Epithelial cell of esophagus (primary cell): ENCODE measurements at regions not wholly inside any gene's neighbourhood (a gene's known extent, or its start where the extent isn't known, plus 50 kb on each side); places are given as distances from the start of the nearest gene placed in this dataset.

Experiments used
- DNase-seq: peaks from one replicate; pipeline ENCODE4 v3.0.0; 2010; ENCODE audit warnings: low read depth
- H3K4me3 ChIP-seq: 2 replicates; pipeline ENCODE4 v1.5.1; 2011; ENCODE audit warnings: mild to moderate bottlenecking, low read length, control low read depth
- CTCF ChIP-seq: IDR thresholded peaks from 2 replicates; pipeline ENCODE4 v1.5.1; 2011; ENCODE audit warnings: low read depth, mild to moderate bottlenecking, low read length, control low read depth, inconsistent platforms; ENCODE audit not compliant: insufficient read depth; ENCODE audit errors: missing control alignments

DNA sequence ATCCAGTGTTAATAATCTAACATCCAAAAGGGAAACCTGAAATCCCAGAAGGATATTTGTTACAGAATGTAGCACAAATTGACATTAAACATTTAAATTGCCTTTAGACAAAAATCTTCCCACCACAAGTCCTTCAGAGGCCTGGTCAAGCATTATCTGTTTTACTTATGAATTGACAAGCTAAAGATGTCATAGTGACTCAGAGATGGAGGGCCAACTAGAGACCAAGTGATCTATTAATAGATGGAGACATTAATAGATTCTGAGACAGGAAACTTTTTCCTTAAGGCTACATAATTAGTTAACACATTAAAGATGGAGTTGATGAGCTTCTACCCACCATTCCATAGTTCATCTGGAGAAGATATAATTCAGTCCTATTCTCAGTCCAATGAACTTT, 526.2 kb downstream of the IRS1 start:
- no peak for DNase-seq
- no peak overlapping the region for H3K4me3 ChIP-seq
- no peak for TF ChIP-seq CTCF

- no peak overlapping the region for H3K4me3 ChIP-seq
- TF ChIP-seq CTCF, result no peak
- no peak for DNase-seq
Observed at GRCh38 chr2:226272435-226272834, 527.2 kb downstream of the IRS1 start.

DNA sequence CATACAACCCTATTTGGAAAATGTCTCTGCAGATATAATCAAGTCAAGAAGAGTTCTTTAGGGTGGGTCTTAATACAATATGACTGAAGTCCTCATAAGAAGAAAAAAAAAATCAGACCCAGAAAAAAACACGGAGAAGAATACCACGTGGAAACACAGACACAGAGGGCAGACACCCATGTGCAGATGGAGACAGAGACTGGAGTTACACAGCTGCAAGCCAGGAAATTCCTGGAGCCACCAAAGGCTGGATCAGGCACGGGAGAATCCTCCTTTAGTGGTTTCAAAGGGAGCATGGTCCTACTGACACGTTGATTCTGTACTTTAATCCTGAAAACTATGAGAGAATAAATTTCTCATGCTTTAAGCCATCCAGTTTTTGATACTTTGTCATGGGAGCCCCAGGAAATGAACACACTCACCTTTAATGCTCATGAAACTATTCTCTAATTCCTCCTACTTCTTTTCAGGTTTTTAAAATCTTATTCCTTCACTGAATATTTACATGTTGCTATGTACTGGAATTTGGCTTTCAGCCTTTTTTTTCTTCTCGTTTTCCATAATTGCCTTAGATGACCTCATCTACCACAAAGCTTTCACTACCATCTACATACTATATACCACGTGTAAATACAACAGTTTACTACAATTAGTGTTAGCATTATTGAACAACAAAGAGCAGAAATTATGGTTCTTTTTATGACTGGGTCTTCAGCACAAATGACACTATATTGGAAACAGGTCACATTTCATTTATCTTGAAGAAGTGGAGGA, 529.1 kb downstream of the IRS1 start:
- no peak for DNase-seq
- H3K4me3 ChIP-seq, result no peak overlapping the region
- TF ChIP-seq CTCF, result no peak

GRCh38 chr2:226267516-226268289, 531.9 kb downstream of the IRS1 start:
- TF ChIP-seq CTCF, result no peak
- H3K4me3 ChIP-seq, result no peak overlapping the region
- DNase-seq, result no peak

GRCh38 chr2:226256709-226257376, 542.8 kb downstream of the IRS1 start:
- no peak overlapping the region for H3K4me3 ChIP-seq
- no peak for DNase-seq
- TF ChIP-seq CTCF, result no peak

DNA sequence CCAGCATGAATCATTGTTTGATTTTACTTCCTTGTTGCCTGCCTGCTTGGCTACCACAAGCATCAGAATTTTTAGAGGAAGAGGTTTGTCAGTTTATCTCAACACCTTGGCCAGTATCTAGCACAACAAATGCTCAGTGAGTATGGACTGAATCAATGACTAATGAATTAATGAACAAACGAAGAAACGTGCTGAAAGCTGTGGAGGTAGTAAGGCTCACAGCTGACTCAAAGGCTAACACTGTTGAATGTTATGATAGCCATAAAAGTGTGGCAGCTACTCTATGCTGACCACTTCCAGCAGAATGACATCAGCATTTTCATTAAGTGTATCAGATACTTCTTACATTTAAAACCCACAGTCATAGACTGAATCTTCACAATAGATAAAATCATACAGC, 543.4 kb downstream of the IRS1 start:
- no peak overlapping the region for H3K4me3 ChIP-seq
- DNase-seq, result peak; percentile 68
- no peak for TF ChIP-seq CTCF
